Endodermal cell (in vitro differentiated cells): ENCODE measurements at regions not wholly inside any gene's neighbourhood (a gene's known extent, or its start where the extent isn't known, plus 50 kb on each side); places are given as distances from the start of the nearest gene placed in this dataset.

Source experiments
- DNase-seq: peaks from one replicate; pipeline ENCODE4 v3.0.0-alpha.2; 2017
- H3K27ac ChIP-seq: 2 replicates; pipeline ENCODE4 v1.5.1; 2013; ENCODE audit warnings: mild to moderate bottlenecking, low read depth, low read length, moderate library complexity
- H3K27me3 ChIP-seq: 2 replicates; pipeline ENCODE4 v1.6.1; 2013; ENCODE audit warnings: mild to moderate bottlenecking, low read length, moderate library complexity; ENCODE audit not compliant: insufficient read depth, control insufficient read depth, poor library complexity, severe bottlenecking
- H3K36me3 ChIP-seq: 2 replicates; pipeline ENCODE4 v1.7.0; 2013; ENCODE audit warnings: mild to moderate bottlenecking, low read length, moderate library complexity; ENCODE audit not compliant: control insufficient read depth, insufficient read depth
- H3K4me1 ChIP-seq: one replicate; pipeline ENCODE4 v1.7.0; 2013; ENCODE audit warnings: low read length; ENCODE audit not compliant: control insufficient read depth, insufficient read depth
- H3K4me3 ChIP-seq: 2 replicates; pipeline ENCODE4 v1.5.1; 2013; ENCODE audit warnings: mild to moderate bottlenecking, low read length, moderate library complexity
- H3K9ac ChIP-seq: 2 replicates; pipeline ENCODE4 v1.6.1; 2013; ENCODE audit warnings: mild to moderate bottlenecking, low read length, moderate library complexity; ENCODE audit not compliant: poor library complexity, severe bottlenecking; ENCODE audit errors: extremely low read depth
- H3K9me3 ChIP-seq: 2 replicates; pipeline ENCODE4 v1.6.1; 2013; ENCODE audit warnings: mild to moderate bottlenecking, low read length, moderate library complexity; ENCODE audit not compliant: control insufficient read depth
- H3K27ac Mint-ChIP-seq: 2 replicates; pipeline ENCODE4 v1.8.0; 2020; ENCODE audit warnings: mixed read lengths
- H3K27me3 Mint-ChIP-seq: 2 replicates; pipeline ENCODE4 v1.8.0; 2021; ENCODE audit warnings: mild to moderate bottlenecking, mixed read lengths; ENCODE audit not compliant: insufficient read depth
- H3K36me3 Mint-ChIP-seq: 2 replicates; pipeline ENCODE4 v1.8.0; 2020; ENCODE audit warnings: low read depth, mixed read lengths
- H3K4me1 Mint-ChIP-seq: 2 replicates; pipeline ENCODE4 v1.8.0; 2020; ENCODE audit warnings: mixed read lengths
- H3K4me3 Mint-ChIP-seq: 2 replicates; pipeline ENCODE4 v1.8.0; 2020; ENCODE audit warnings: mild to moderate bottlenecking, moderate library complexity, mixed read lengths
- H3K9me3 Mint-ChIP-seq: 2 replicates; pipeline ENCODE4 v1.8.0; 2020; ENCODE audit warnings: mild to moderate bottlenecking, mixed read lengths
- WGBS, 2 experiments: methylation state at CpG; one replicate each; pipeline versions ENCODE4 v1.1.5 to v1.1.7; 2013; ENCODE audit warnings: missing lambda C conversion rate in 2 of 2, mixed read lengths in 1 of 2; ENCODE audit not compliant: insufficient coverage in 1 of 2, insufficient read length in 1 of 2; 5-methylcytosine and 5-hydroxymethylcytosine counted together
- TF ChIP-seq, protein P1 (sequence below): fragments of 200-600 bp; sonication (generic); conservative IDR thresholded peaks from 2 replicates; pipeline ENCODE4 v1.5.0; 2021; ENCODE audit warnings: antibody characterized with exemption, mild to moderate bottlenecking

DNA sequence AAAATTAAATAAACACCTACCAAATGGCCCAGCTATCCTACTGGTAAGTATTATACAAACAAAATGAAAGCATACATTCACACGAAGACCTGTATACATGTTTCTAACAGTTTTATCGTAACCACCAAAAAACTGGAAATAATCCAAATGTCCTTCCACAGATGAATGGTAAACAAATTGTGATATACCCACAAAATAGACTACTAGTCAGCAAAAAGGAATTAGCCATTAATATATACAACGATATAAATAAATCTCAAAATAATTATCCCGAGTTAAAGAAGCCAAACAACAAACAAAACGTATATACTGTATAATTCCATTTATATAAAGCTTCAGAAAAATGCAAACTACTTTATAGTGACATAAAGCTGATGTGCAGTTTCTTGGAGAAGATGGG lies 106.3 kb upstream of the SERTM1 start:
- no peaks in the 10 kb centered on the region for H3K36me3 Mint-ChIP-seq
- no peaks in the 10 kb centered on the region for H3K27me3 ChIP-seq
- WGBS, 2 experiments: 90% methylated on average over 3 of the region's 5 CpGs; no CpG with 5 or more reads in 1 of the 2 experiments
- H3K4me3 ChIP-seq: no peak overlapping the region
- no peaks in the 10 kb centered on the region for H3K27me3 Mint-ChIP-seq
- H3K27ac Mint-ChIP-seq: no peak overlapping the region
- no peak overlapping the region for H3K4me3 Mint-ChIP-seq
- no peak for DNase-seq
- peaks cover 4% of the 10 kb centered on the region for H3K9me3 ChIP-seq
- H3K4me1 Mint-ChIP-seq: no peaks in the 10 kb centered on the region
- no peaks in the 10 kb centered on the region for H3K4me1 ChIP-seq
- TF ChIP-seq, protein P1, sequence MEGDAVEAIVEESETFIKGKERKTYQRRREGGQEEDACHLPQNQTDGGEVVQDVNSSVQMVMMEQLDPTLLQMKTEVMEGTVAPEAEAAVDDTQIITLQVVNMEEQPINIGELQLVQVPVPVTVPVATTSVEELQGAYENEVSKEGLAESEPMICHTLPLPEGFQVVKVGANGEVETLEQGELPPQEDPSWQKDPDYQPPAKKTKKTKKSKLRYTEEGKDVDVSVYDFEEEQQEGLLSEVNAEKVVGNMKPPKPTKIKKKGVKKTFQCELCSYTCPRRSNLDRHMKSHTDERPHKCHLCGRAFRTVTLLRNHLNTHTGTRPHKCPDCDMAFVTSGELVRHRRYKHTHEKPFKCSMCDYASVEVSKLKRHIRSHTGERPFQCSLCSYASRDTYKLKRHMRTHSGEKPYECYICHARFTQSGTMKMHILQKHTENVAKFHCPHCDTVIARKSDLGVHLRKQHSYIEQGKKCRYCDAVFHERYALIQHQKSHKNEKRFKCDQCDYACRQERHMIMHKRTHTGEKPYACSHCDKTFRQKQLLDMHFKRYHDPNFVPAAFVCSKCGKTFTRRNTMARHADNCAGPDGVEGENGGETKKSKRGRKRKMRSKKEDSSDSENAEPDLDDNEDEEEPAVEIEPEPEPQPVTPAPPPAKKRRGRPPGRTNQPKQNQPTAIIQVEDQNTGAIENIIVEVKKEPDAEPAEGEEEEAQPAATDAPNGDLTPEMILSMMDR: no peak
- H3K9me3 Mint-ChIP-seq: peaks cover 4% of the 10 kb centered on the region
- no peaks in the 10 kb centered on the region for H3K36me3 ChIP-seq
- H3K9ac ChIP-seq: no peak overlapping the region
- no peak overlapping the region for H3K27ac ChIP-seq

- peaks cover 4% of the 10 kb centered on the region for H3K9me3 Mint-ChIP-seq
- no peak overlapping the region for H3K9ac ChIP-seq
- DNase-seq: no peak
- H3K4me1 ChIP-seq: no peaks in the 10 kb centered on the region
- no peaks in the 10 kb centered on the region for H3K36me3 ChIP-seq
- 91 to 100% methylated on average over 1 to 2 of the region's 2 CpGs for WGBS, 2 experiments
- H3K36me3 Mint-ChIP-seq: no peaks in the 10 kb centered on the region
- H3K27me3 Mint-ChIP-seq: no peaks in the 10 kb centered on the region
- H3K27ac ChIP-seq: no peak overlapping the region
- H3K4me3 Mint-ChIP-seq: no peak overlapping the region
- no peak overlapping the region for H3K4me3 ChIP-seq
- H3K9me3 ChIP-seq: peaks cover 4% of the 10 kb centered on the region
- peaks cover 2% of the 10 kb centered on the region for H3K4me1 Mint-ChIP-seq
- no peaks in the 10 kb centered on the region for H3K27me3 ChIP-seq
- TF ChIP-seq, protein P1: no peak
- H3K27ac Mint-ChIP-seq: no peak overlapping the region
Measured at GRCh38 chr13:36570489-36570888, 103.3 kb upstream of the SERTM1 start.

- no peaks in the 10 kb centered on the region for H3K4me1 ChIP-seq
- H3K4me3 ChIP-seq: no peak overlapping the region
- no peak for DNase-seq
- Mint-ChIP-seq H3K27ac (no peak overlapping the region), H3K4me3 (no peak overlapping the region), H3K27me3 (no peaks in the 10 kb centered on the region), H3K36me3 (no peaks in the 10 kb centered on the region), H3K4me1 (peaks cover 2% of the 10 kb centered on the region), H3K9me3 (peaks cover 4% of the 10 kb centered on the region)
- 91 to 100% methylated on average over 1 to 2 of the region's 2 CpGs for WGBS, 2 experiments
- no peaks in the 10 kb centered on the region for H3K36me3 ChIP-seq
- TF ChIP-seq, protein P1: no peak
- H3K27me3 ChIP-seq: no peaks in the 10 kb centered on the region
- no peak overlapping the region for H3K9ac ChIP-seq
- no peak overlapping the region for H3K27ac ChIP-seq
- H3K9me3 ChIP-seq: peaks cover 4% of the 10 kb centered on the region
Measured at GRCh38 chr13:36571444-36571843, 102.4 kb upstream of the SERTM1 start.
